Neural cell (in vitro differentiated cells): ENCODE measurements at regions not wholly inside any gene's neighbourhood (a gene's known extent, or its start where the extent isn't known, plus 50 kb on each side); places are given as distances from the start of the nearest gene placed in this dataset.

Experiments used
- CTCF ChIP-seq: fragments of 450-650 bp; IDR thresholded peaks from 2 replicates; pipeline ENCODE4 v1.5.1; 2014; ENCODE audit warnings: antibody characterized with exemption, mild to moderate bottlenecking, moderate library complexity; ENCODE audit not compliant: poor library complexity, severe bottlenecking
- POLR2AphosphoS5 ChIP-seq: IDR thresholded peaks from 2 replicates; pipeline ENCODE4 v1.6.1; 2012
- REST ChIP-seq: IDR thresholded peaks from 2 replicates; pipeline ENCODE4 v1.6.1; 2012; ENCODE audit warnings: borderline replicate concordance

- TF ChIP-seq POLR2AphosphoS5 (no peak), CTCF (no peak), REST (no peak)
Measured at GRCh38 chr6:85261271-85261670, 188.6 kb upstream of the NT5E start.
